H9 (cell line): ENCODE measurements at regions not wholly inside any gene's neighbourhood (a gene's known extent, or its start where the extent isn't known, plus 50 kb on each side); places are given as distances from the start of the nearest gene placed in this dataset.

Experiments used
- DNase-seq: peaks from one replicate; pipeline ENCODE4 v3.0.0-alpha.2; 2017
- H2AFZ ChIP-seq: one replicate; pipeline ENCODE4 v1.6.1; 2013; ENCODE audit warnings: mild to moderate bottlenecking, low read length, control low read depth, moderate library complexity
- H2AK5ac ChIP-seq: 2 replicates; pipeline ENCODE4 v1.6.1; 2013; ENCODE audit warnings: low read length, control low read depth, mixed read lengths; ENCODE audit not compliant: insufficient read length
- H2BK120ac ChIP-seq: one replicate; pipeline ENCODE4 v1.6.1; 2013; ENCODE audit warnings: low read depth, mild to moderate bottlenecking, low read length, control low read depth, inconsistent platforms; ENCODE audit not compliant: poor library complexity, severe bottlenecking
- H2BK12ac ChIP-seq: 2 replicates; pipeline ENCODE4 v1.6.1; 2013; ENCODE audit warnings: low read length, control low read depth, mixed read lengths, low read depth; ENCODE audit not compliant: insufficient read length
- H2BK15ac ChIP-seq: 2 replicates; pipeline ENCODE4 v1.6.1; 2013; ENCODE audit warnings: low read depth, low read length, control low read depth
- H2BK20ac ChIP-seq: one replicate; pipeline ENCODE4 v1.6.1; 2013; ENCODE audit warnings: low read depth, mild to moderate bottlenecking, low read length, control low read depth, inconsistent platforms; ENCODE audit not compliant: poor library complexity, severe bottlenecking
- H2BK5ac ChIP-seq: 2 replicates; pipeline ENCODE4 v1.6.1; 2013; ENCODE audit warnings: low read length, control low read depth, mixed read lengths; ENCODE audit not compliant: insufficient read length
- H3K14ac ChIP-seq: 2 replicates; pipeline ENCODE4 v1.6.1; 2013; ENCODE audit warnings: low read length, control low read depth; ENCODE audit not compliant: insufficient read depth
- H3K18ac ChIP-seq: 2 replicates; pipeline ENCODE4 v1.6.1; 2013; ENCODE audit warnings: low read depth, mild to moderate bottlenecking, mixed read lengths, low read length, control low read depth; ENCODE audit not compliant: insufficient read length
- H3K23ac ChIP-seq: 2 replicates; pipeline ENCODE4 v1.6.1; 2013; ENCODE audit warnings: low read length, control low read depth, mixed read lengths, low read depth; ENCODE audit not compliant: insufficient read length
- H3K23me2 ChIP-seq: 2 replicates; pipeline ENCODE4 v1.6.1; 2013; ENCODE audit warnings: low read depth, mild to moderate bottlenecking, mixed read lengths, low read length, control low read depth; ENCODE audit not compliant: insufficient read length, poor library complexity, severe bottlenecking
- H3K27ac ChIP-seq: 2 replicates; pipeline ENCODE4 v1.5.1; 2013; ENCODE audit warnings: low read length, control low read depth, mixed read lengths, low read depth; ENCODE audit not compliant: insufficient read length
- H3K27me3 ChIP-seq: 2 replicates; pipeline ENCODE4 v1.6.1; 2013; ENCODE audit warnings: low read length, control low read depth, inconsistent platforms; ENCODE audit not compliant: insufficient read depth
- H3K4ac ChIP-seq: 2 replicates; pipeline ENCODE4 v1.6.1; 2013; ENCODE audit warnings: low read depth, mild to moderate bottlenecking, control low read depth, inconsistent platforms, low read length, moderate library complexity
- H3K4me1 ChIP-seq: 2 replicates; pipeline ENCODE4 v1.6.1; 2013; ENCODE audit warnings: low read length, control low read depth, inconsistent platforms; ENCODE audit not compliant: insufficient read depth
- H3K4me2 ChIP-seq: 2 replicates; pipeline ENCODE4 v1.6.1; 2013; ENCODE audit warnings: low read length, control low read depth, mixed read lengths; ENCODE audit not compliant: insufficient read length, insufficient read depth
- H3K56ac ChIP-seq: 2 replicates; pipeline ENCODE4 v1.6.1; 2013; ENCODE audit warnings: low read depth, mild to moderate bottlenecking, mixed read lengths, low read length, control low read depth; ENCODE audit not compliant: insufficient read length
- H3K79me1 ChIP-seq: 2 replicates; pipeline ENCODE4 v1.6.1; 2013; ENCODE audit warnings: low read depth, mild to moderate bottlenecking, moderate library complexity, low read length, control low read depth, inconsistent platforms; ENCODE audit not compliant: insufficient read depth, poor library complexity, severe bottlenecking
- H3K79me2 ChIP-seq: 2 replicates; pipeline ENCODE4 v1.6.1; 2013; ENCODE audit warnings: low read length, control low read depth, inconsistent platforms; ENCODE audit not compliant: insufficient read depth
- H3K9ac ChIP-seq: 2 replicates; pipeline ENCODE4 v1.6.1; 2013; ENCODE audit warnings: low read length, control low read depth, mixed read lengths; ENCODE audit not compliant: insufficient read length; ENCODE audit errors: extremely low read depth
- H3K9me3 ChIP-seq: one replicate; pipeline ENCODE4 v1.6.1; 2013; ENCODE audit warnings: low read depth, low read length, inconsistent platforms; ENCODE audit not compliant: control insufficient read depth
- H3T11ph ChIP-seq: one replicate; pipeline ENCODE4 v1.6.1; 2013; ENCODE audit warnings: mild to moderate bottlenecking, low read length, control low read depth, inconsistent platforms
- H4K20me1 ChIP-seq: one replicate; pipeline ENCODE4 v1.6.1; 2013; ENCODE audit not compliant: control insufficient read depth, insufficient read length, insufficient read depth
- H4K5ac ChIP-seq: 2 replicates; pipeline ENCODE4 v1.6.1; 2013; ENCODE audit warnings: low read depth, mild to moderate bottlenecking, mixed read lengths, low read length, control low read depth; ENCODE audit not compliant: insufficient read length
- H4K8ac ChIP-seq: replicated peaks from 2 replicates; pipeline ENCODE4 v1.6.1; 2013; ENCODE audit warnings: low read length, control low read depth, mixed read lengths, low read depth; ENCODE audit not compliant: insufficient read length
- H4K91ac ChIP-seq: 2 replicates; pipeline ENCODE4 v1.6.1; 2013; ENCODE audit warnings: low read depth, mild to moderate bottlenecking, moderate library complexity, mixed read lengths, low read length, control low read depth; ENCODE audit not compliant: insufficient read length
- H3K27ac Mint-ChIP-seq, 3 experiments: 2 replicates in 2 of 3; 3 replicates in 1 of 3; pipeline ENCODE4 v1.8.0; 2020 to 2021; ENCODE audit warnings: mixed read lengths in 3 of 3, mild to moderate bottlenecking in 1 of 3, moderate library complexity in 1 of 3
- H3K27me3 Mint-ChIP-seq: 2 replicates; pipeline ENCODE4 v1.8.0; 2021; ENCODE audit warnings: low read depth, mild to moderate bottlenecking, moderate library complexity, mixed read lengths
- H3K36me3 Mint-ChIP-seq, 3 experiments: 2 replicates in 2 of 3; 3 replicates in 1 of 3; pipeline ENCODE4 v1.8.0; 2020 to 2021; ENCODE audit warnings: low read depth in 3 of 3, mixed read lengths in 3 of 3; ENCODE audit not compliant: insufficient read depth in 1 of 3
- H3K4me1 Mint-ChIP-seq, 2 experiments: 2 replicates each; pipeline ENCODE4 v1.8.0; 2020; ENCODE audit warnings: mixed read lengths in 2 of 2
- H3K4me3 Mint-ChIP-seq, 2 experiments: 2 replicates in 1 of 2; 3 replicates in 1 of 2; pipeline ENCODE4 v1.8.0; 2020 to 2021; ENCODE audit warnings: mild to moderate bottlenecking in 2 of 2, mixed read lengths in 2 of 2, moderate library complexity in 1 of 2
- H3K9me3 Mint-ChIP-seq, 2 experiments: 2 replicates in 1 of 2; 3 replicates in 1 of 2; pipeline ENCODE4 v1.8.0; 2020; ENCODE audit warnings: mild to moderate bottlenecking in 2 of 2, mixed read lengths in 2 of 2, moderate library complexity in 1 of 2
- CTCF ChIP-seq: fragments of 200-600 bp; sonication (generic); conservative IDR thresholded peaks from 3 replicates; pipeline ENCODE4 v1.8.0; 2021; ENCODE audit warnings: antibody characterized with exemption, mild to moderate bottlenecking
- WGBS: extraction: QIAGEN DNeasy Blood & Tissue Kit; methylation state at CpG from one replicate; pipeline ENCODE4 v1.1.7; 2013; ENCODE audit warnings: missing lambda C conversion rate, low lambda C conversion rate, mixed read lengths; ENCODE audit not compliant: insufficient read length; ENCODE audit errors: extremely low coverage; 5-methylcytosine and 5-hydroxymethylcytosine counted together

GRCh38 chr6:168721571-168721970 lies 280.6 kb downstream of the SMOC2 start:
- H3K14ac ChIP-seq: no peak overlapping the region
- peaks cover 7% of the 10 kb centered on the region for H3K27me3 Mint-ChIP-seq
- H3K4me3 Mint-ChIP-seq: no peak overlapping the region
- no peaks in the 10 kb centered on the region for H3K4me1 ChIP-seq
- TF ChIP-seq CTCF: no peak
- no peak overlapping the region for H2AFZ ChIP-seq
- no peak overlapping the region for H2AK5ac ChIP-seq
- H4K20me1 ChIP-seq: no peaks in the 10 kb centered on the region
- no peaks in the 10 kb centered on the region for H3K23me2 ChIP-seq
- no peak overlapping the region for H3K4ac ChIP-seq
- no peak overlapping the region for H3K23ac ChIP-seq
- no peak overlapping the region for H2BK12ac ChIP-seq
- no peak overlapping the region for H4K8ac ChIP-seq
- peaks cover 32% of the 10 kb centered on the region for H3K9me3 ChIP-seq
- H3K79me2 ChIP-seq: no peaks in the 10 kb centered on the region
- no peak overlapping the region for H3K27ac ChIP-seq
- DNase-seq: no peak
- no peak overlapping the region for H2BK5ac ChIP-seq
- H3K18ac ChIP-seq: no peak overlapping the region
- H3K27ac Mint-ChIP-seq: no peak overlapping the region
- H3K36me3 Mint-ChIP-seq: peaks cover 29 to 50% (median 34%) of the 10 kb centered on the region in 3 experiments
- no CpG with 5 or more reads among the region's 6 CpGs for WGBS
- H4K91ac ChIP-seq: no peak overlapping the region
- H3T11ph ChIP-seq: no peak overlapping the region
- no peaks in the 10 kb centered on the region for H3K27me3 ChIP-seq
- H3K9ac ChIP-seq: no peak overlapping the region
- no peak overlapping the region for H3K56ac ChIP-seq
- H3K9me3 Mint-ChIP-seq: peaks cover 61 to 63% of the 10 kb centered on the region in 2 experiments
- no peak overlapping the region for H2BK20ac ChIP-seq
- H2BK15ac ChIP-seq: no peak overlapping the region
- no peak overlapping the region for H2BK120ac ChIP-seq
- no peaks in the 10 kb centered on the region for H3K79me1 ChIP-seq
- no peak overlapping the region for H4K5ac ChIP-seq
- H3K4me2 ChIP-seq: no peak overlapping the region
- no peaks in the 10 kb centered on the region for H3K4me1 Mint-ChIP-seq
